ENCODE measurements at regions not wholly inside any gene's neighbourhood (a gene's known extent, or its start where the extent isn't known, plus 50 kb on each side); places are given as distances from the start of the nearest gene placed in this dataset.

DNA sequence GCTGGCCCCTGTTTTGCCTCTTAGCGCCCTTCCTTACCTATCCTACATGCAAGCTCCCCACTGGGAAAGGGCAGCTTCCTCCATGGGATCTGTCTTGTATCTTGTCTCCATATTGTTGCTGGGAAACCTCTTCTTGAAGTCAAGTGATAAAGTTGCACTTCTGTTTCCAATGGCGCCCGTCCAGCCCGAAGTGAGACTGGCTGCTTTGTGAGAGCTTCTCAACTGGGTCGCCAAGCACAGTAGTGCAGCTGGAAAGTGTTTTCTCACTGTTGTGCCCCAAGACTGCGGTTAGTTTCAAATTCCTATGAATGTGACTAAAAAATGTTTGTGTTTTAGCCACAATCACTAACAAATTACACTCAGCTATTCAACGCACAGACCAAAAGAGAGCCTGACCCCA lies 506.6 kb upstream of the MPDZ start:
- H2AFZ ChIP-seq (ENCODE audit: control insufficient read depth, low read length): no peak overlapping the region
- H3K9me3 ChIP-seq (ENCODE audit: control insufficient read depth, low read depth, low read length): no peaks in the 10 kb centered on the region
- no peak for FAIRE-seq
- dilution Hi-C loops (cut with MboI; ENCODE audit: extremely low pct_ligation_motif_present, low sequenced_read_pairs): no loop called here
- no peak for TF ChIP-seq EZH2 (IDR thresholded peaks at IDR 0.05; ENCODE audit: low read length)
- TF ChIP-seq, protein P1, sequence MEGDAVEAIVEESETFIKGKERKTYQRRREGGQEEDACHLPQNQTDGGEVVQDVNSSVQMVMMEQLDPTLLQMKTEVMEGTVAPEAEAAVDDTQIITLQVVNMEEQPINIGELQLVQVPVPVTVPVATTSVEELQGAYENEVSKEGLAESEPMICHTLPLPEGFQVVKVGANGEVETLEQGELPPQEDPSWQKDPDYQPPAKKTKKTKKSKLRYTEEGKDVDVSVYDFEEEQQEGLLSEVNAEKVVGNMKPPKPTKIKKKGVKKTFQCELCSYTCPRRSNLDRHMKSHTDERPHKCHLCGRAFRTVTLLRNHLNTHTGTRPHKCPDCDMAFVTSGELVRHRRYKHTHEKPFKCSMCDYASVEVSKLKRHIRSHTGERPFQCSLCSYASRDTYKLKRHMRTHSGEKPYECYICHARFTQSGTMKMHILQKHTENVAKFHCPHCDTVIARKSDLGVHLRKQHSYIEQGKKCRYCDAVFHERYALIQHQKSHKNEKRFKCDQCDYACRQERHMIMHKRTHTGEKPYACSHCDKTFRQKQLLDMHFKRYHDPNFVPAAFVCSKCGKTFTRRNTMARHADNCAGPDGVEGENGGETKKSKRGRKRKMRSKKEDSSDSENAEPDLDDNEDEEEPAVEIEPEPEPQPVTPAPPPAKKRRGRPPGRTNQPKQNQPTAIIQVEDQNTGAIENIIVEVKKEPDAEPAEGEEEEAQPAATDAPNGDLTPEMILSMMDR (optimal IDR thresholded peaks at IDR 0.05 in 1 of 3, IDR thresholded peaks at IDR 0.05 in 1 of 3, conservative IDR thresholded peaks at IDR 0.05 in 1 of 3; ENCODE audit: extremely low read depth in 1 of 3, insufficient read depth in 2 of 3, low read length in 3 of 3): no peak
- no peaks in the 10 kb centered on the region for H3K36me3 ChIP-seq (ENCODE audit: control insufficient read depth in 2 of 2, extremely low read depth in 1 of 2, insufficient read depth in 2 of 2, low read length in 2 of 2)
- no peak overlapping the region for H3K4me3 ChIP-seq (ENCODE audit: control insufficient read depth in 2 of 3, extremely low read depth in 1 of 3, insufficient read depth in 2 of 3, low read depth in 1 of 3, low read length in 3 of 3)
- H3K9me1 ChIP-seq (ENCODE audit: control insufficient read depth, extremely low read depth, insufficient read depth, low read length): no peaks in the 10 kb centered on the region
- H3K4me1 ChIP-seq (ENCODE audit: control insufficient read depth, extremely low read depth, insufficient read depth, low read length): no peaks in the 10 kb centered on the region
- no peak overlapping the region for H3K9ac ChIP-seq (ENCODE audit: control insufficient read depth, extremely low read depth, insufficient read depth, low read length)
- no peaks in the 10 kb centered on the region for H3K79me2 ChIP-seq (ENCODE audit: control insufficient read depth, insufficient read depth, low read length)
- H3K27ac ChIP-seq (ENCODE audit: control insufficient read depth, insufficient read depth, low read length): no peak overlapping the region
- H3K4me2 ChIP-seq (ENCODE audit: control insufficient read depth, extremely low read depth, insufficient read depth, low read depth, low read length): no peak overlapping the region
- H4K20me1 ChIP-seq (ENCODE audit: control insufficient read depth, extremely low read depth, insufficient read depth, low read length): no peaks in the 10 kb centered on the region
- no peaks in the 10 kb centered on the region for H3K27me3 ChIP-seq (ENCODE audit: control insufficient read depth, extremely low read depth, insufficient read depth, low read length)
- DNase-seq (ENCODE audit: low read depth, low spot score): no peak

DNA sequence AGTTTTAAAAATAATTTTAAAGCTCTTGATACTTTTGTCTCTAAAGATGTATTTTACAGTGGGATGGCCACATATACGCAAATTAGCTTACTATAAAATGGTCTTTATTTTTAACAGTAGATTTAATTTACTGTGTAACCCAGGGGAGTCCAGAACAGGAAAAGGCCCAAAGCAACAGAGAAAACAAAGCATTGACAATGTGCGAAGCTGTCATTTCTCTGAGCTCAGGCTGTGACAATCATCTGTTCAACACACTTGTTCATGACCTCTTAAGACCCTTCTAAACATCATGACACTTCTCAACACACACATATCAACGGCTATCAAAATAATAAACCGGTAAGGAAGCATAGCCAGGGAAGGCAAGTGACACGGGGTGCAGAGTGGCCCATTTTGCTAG lies 499.6 kb upstream of the MPDZ start:
- no peaks in the 10 kb centered on the region for H3K36me3 ChIP-seq (ENCODE audit: control insufficient read depth in 2 of 2, extremely low read depth in 1 of 2, insufficient read depth in 2 of 2, low read length in 2 of 2)
- no peak overlapping the region for H3K9ac ChIP-seq (ENCODE audit: control insufficient read depth, extremely low read depth, insufficient read depth, low read length)
- H3K27ac ChIP-seq (ENCODE audit: control insufficient read depth, insufficient read depth, low read length): no peak overlapping the region
- H2AFZ ChIP-seq (ENCODE audit: control insufficient read depth, low read length): no peak overlapping the region
- no peaks in the 10 kb centered on the region for H3K9me1 ChIP-seq (ENCODE audit: control insufficient read depth, extremely low read depth, insufficient read depth, low read length)
- H3K9me3 ChIP-seq (ENCODE audit: control insufficient read depth, low read depth, low read length): no peaks in the 10 kb centered on the region
- DNase-seq (ENCODE audit: low read depth, low spot score): no peak
- H3K4me3 ChIP-seq (ENCODE audit: control insufficient read depth in 2 of 3, extremely low read depth in 1 of 3, insufficient read depth in 2 of 3, low read depth in 1 of 3, low read length in 3 of 3): no peak overlapping the region
- no peak overlapping the region for H3K4me2 ChIP-seq (ENCODE audit: control insufficient read depth, extremely low read depth, insufficient read depth, low read depth, low read length)
- TF ChIP-seq, protein P1 (optimal IDR thresholded peaks at IDR 0.05 in 1 of 3, IDR thresholded peaks at IDR 0.05 in 1 of 3, conservative IDR thresholded peaks at IDR 0.05 in 1 of 3; ENCODE audit: extremely low read depth in 1 of 3, insufficient read depth in 2 of 3, low read length in 3 of 3): no peak
- TF ChIP-seq EZH2 (IDR thresholded peaks at IDR 0.05; ENCODE audit: low read length): no peak
- no peaks in the 10 kb centered on the region for H3K27me3 ChIP-seq (ENCODE audit: control insufficient read depth, extremely low read depth, insufficient read depth, low read length)
- FAIRE-seq: no peak
- no peaks in the 10 kb centered on the region for H3K79me2 ChIP-seq (ENCODE audit: control insufficient read depth, insufficient read depth, low read length)
- dilution Hi-C loops (cut with MboI; ENCODE audit: extremely low pct_ligation_motif_present, low sequenced_read_pairs): no loop called here
- H3K4me1 ChIP-seq (ENCODE audit: control insufficient read depth, extremely low read depth, insufficient read depth, low read length): no peaks in the 10 kb centered on the region
- no peaks in the 10 kb centered on the region for H4K20me1 ChIP-seq (ENCODE audit: control insufficient read depth, extremely low read depth, insufficient read depth, low read length)

Measured in keratinocyte (primary cell).